G401 (cell line): ENCODE measurements at regions not wholly inside any gene's neighbourhood (a gene's known extent, or its start where the extent isn't known, plus 50 kb on each side); places are given as distances from the start of the nearest gene placed in this dataset.

ENCODE experiments used
- DNase-seq: peaks from one replicate; pipeline ENCODE4 v3.0.0-alpha.2; 2015; ENCODE audit warnings: low spot score
- in situ Hi-C: cut with HindIII; loops from 2 replicates; pipeline ENCODE4 v1.10.0; 2016; ENCODE audit warnings: low sequenced_read_pairs, mixed read lengths

DNA sequence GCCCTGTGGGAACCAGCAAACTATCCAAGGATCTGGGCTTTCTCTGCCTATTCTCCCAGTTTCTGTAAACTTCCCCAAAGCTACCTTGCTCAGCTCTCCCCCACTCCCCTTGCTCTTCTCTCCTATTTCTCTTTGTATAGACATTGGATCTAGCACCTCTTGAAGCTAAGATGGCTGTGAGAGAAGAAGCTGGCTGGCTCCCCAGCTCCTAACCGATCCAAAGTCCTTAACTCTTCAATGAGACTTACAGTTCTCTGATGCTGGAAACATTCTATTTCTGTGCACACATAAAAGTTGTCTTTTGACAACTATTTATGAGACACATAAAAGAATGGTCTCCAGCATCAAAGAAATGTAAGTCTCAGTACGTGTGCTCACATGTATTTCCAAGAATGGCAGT is 70.6 kb upstream of the C3orf80 start:
- DNase-seq = no peak
- in situ Hi-C loops = no loop called here

DNA sequence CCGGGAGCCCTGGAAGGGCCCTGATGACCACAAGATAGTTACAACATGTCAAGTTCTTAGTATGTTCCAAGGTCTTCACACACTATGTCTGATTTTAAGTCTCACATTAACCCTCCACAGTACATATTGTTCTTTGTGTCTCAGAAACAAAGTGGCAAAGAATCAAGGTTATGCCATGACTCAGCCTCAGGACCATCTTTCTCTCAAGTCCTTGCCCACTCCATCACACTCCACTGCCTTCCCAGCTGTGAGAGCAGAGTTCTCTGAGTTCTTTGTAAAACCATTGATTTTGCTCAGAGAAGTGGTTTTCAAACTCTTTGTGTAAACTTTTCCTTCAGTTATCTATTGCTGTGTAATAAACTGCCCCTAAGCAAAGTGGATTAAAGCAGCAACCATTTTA is 67.9 kb upstream of the C3orf80 start:
- in situ Hi-C loops = no loop called here
- no peak for DNase-seq

DNA sequence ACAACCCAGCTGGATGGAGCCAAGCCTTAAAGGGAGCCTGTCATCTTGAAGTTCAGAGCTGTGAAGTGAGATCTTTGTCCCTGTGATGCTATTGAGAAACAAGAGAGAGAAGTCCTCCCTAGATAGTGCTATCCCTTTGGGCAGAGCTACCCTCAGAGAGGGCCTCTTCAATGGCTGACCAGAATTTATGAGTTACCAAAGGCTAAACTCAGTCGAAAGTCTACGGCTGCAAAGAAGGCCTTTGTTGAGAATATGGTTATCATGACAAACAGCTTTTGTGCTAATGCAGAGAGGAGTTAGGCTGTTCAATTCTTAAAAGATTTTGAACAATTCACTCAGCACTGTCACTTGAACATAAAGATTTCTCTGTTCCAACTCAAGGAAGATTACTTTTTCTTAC is 65.9 kb upstream of the C3orf80 start:
- in situ Hi-C loops = no loop called here
- DNase-seq = no peak

DNA sequence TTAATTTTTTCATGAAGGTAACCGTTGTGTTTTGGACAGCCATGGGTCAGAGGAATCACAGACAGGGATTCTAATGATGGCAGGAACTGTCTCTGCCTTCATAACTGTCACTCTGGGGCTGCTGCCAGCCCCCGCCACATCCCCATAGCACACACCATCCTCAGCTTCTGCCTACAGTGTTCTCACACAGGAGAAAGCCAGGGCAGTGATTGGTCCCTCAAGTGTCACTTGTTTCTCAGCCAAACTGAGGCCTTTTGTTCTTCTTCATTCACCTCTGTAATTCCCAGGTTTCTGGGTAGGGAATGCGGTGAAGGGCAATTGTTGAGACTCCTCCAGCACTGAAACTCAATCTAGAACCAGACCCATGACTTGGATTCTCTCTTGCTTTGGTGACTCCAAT is 65.4 kb upstream of the C3orf80 start:
- in situ Hi-C loops = no loop called here
- DNase-seq = no peak

DNA sequence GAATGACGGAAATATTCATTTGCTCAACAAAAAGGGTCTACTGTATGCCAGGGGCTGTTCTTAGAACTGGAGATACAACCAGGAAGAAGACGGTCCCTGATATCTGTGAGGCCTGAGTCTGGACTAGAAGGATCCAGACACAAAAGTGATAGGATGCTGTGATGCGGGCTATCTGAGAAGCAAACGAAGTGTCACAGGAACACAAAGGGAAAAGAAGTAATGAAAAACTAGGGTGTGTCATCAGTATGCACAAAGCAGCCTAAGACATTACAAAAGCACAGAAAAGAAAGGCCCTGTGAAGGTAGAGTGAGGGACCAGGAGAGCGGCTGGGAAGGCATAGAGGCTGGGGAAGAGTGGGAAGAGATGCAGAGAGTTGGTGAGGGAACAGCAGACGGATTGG is 63.3 kb upstream of the C3orf80 start:
- in situ Hi-C loops = no loop called here
- DNase-seq = no peak

DNA sequence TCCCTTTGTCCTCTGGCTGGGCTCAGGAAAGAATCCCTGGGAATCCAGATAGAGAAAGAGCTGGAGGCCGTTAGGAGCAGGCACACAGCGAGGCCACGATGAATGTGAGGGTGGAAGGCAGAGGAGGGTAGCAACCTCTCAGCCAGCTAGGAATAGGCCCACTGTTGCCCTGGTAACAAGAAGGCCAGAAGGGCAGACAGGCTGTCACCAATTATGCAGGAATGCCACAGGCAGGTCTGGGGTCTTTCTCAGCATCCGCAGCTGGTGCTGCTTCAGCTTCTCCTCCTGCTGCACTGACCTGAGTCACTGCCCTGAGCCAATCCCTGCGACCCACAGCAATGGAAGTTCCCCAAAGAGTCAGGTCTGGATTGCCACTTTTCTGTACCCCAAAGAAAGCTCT is 62.8 kb upstream of the C3orf80 start:
- DNase-seq = no peak
- in situ Hi-C loops = no loop called here

DNA sequence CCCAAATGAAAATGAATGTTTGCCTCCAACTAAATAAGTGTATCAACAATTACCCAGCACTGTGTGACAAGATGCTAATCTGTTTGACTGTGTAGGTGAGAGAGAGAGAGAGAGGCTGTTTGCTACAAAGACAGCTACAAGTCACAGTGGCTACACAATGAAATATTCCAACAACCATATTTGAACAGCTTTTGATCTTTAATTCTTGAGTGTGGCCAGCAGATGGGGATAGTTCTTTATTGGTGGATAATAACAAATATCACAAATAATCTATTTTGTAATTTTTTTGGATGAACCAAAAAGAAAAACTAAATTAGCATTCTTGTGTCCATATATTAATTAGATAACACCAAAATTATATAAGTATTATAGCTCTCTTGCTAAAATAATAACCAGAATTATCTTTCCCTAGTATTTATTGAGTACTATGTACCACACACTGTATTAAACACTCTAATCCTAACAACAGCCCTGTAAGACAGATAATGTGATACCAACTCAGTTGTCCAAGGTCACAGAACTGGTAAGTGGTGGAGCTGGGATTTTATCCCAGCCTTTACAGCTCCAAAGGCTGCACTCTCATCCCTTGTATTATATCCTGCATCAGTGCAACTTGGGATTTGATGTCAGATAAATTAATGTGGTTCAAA is 61.9 kb upstream of the C3orf80 start:
- in situ Hi-C loops = no loop called here
- peak; percentile 41 for DNase-seq

DNA sequence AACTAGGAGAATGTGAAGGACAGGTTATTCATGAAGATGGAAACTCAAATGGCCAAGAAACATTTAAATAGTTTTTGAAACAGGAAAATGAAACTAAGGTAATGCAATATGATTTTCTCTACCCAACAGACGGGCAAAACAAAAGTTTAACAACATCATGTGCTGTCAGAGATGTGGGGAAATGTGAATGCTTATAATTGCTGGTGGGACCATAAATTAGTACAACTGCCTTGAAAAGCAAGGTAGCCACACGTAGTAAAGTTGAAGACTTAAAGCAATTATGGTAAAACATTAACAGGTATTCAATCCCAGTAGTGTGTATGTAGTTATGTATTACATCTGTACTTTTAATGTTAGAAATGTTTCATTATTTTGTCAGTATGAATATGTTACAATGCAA is 57.0 kb upstream of the C3orf80 start:
- in situ Hi-C loops = no loop called here
- no peak for DNase-seq

DNA sequence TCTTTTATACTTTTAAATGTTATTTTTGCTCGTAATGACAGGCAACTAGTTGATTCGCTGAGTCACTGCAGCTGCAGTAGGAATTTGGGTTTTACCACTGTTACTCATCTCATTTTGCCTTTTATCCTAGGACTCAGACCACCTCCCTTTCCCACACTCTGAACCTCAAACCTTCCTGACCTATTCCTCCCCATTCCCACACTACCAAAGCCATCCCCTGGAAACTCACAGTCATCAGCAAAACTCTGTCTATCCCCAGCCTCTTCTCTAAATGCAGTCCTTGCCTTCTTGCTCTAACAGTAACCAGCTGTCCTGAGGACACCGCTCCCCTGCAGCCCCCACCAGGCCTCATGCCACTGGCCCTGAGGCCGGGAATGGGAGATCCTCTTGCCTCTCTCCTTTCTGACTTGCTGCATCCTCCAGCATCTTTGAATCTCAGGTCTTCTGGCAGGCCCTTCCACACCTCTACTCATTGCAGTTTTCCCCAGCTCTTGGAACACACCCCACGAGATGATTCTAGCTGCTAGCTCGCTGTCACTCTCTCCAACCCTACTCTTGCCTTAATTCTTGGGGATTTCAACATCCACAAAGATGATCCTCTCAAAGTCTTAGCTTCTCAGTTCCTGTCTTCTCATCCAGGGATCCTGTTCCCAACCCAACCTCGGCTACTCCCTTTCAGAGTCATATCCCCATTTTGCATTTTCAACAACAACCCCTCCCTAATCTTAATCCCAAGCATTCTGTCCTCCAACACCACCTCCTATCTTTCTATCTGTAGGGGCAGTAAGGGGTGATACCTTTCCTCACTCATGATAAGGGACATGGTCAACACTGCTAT is 55.9 kb upstream of the C3orf80 start:
- DNase-seq = no peak
- in situ Hi-C loops = no loop called here

DNA sequence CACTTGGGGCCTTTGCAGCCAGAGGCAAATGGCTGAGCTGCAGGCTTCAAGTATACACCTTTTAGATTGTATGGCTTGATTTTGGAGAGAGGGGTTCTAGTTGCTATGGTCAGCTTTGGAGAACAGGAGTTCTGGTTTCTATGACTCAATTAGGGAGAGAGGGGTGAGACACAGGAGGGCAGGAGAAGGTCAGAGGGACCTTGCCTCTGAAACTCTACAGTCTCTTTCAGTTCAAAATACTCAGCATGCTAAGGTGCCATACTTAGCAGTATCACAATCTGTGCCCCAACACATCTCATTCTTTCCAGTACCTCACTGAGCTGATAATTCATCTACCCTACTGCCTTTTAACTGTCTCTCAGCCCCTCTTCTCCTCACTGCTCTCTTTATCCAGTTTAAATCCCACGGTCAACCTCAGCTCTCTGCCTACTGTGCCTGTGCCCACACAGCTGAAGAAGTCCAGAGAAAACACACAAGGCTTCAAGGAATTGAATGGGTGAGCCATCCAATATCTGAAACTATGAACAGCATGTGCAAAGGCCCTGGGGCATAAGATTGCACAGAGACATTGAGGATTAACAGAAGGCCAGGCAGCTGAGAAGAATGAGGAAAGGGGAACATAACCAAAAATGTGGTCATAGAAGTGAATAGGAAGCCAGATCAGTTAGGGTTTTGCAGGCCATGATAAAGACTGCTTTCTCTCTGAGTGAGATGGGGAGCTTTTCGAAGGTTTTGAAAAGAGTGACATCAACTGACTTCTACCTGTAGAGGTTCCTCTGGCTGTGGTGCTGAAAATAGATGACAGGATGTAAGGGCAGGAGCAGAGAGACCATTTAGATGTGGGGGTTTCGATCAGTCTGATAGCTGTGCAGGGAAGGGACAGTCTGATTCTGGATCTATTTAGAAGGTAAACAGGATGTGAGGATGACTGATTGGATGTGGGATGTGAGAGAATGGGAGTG is 54.5 kb upstream of the C3orf80 start:
- in situ Hi-C loops = no loop called here
- no peak for DNase-seq

DNA sequence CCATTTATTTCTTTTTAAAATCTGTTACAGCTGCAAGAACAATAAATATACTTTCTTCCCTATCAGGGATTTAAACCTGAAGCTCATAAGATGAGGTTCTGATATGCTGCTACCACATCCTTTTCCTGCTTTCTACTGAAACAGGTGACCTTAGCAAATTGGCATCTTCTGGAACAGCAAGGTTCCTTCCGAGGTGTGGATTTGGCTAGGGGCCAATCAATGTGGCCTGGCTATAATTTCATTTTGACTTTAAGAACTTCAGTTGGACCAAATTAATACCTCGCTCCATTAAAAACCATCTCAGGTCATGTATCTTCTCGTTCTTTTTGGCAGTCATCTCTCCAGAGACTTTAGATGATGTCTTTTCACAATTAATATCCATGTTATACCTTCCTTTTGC is 53.4 kb upstream of the C3orf80 start:
- no peak for DNase-seq
- in situ Hi-C loops = no loop called here

DNA sequence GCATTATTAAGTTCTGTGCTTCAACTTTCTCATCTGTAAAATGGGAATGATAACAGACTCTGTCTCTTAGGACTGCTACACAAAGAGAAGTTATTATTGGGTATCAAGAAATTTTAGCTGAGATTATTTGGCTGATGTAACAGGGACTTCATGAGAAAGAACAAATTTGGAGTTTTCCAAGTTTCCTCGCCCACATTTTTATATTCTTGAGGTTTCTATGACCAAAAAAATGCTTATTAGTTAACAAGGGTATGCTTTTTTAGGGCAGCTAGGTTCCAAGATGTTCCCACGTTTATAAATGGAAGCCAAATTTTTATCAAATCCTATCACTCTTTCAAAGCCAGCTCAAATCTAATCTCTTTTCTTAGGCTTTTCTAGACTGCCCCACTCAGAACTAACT is 50.6 kb upstream of the C3orf80 start:
- in situ Hi-C loops = no loop called here
- no peak for DNase-seq
